ENCODE measurements at regions not wholly inside any gene's neighbourhood (a gene's known extent, or its start where the extent isn't known, plus 50 kb on each side); places are given as distances from the start of the nearest gene placed in this dataset.

GRCh38 chr2:8538931-8539621, 142.8 kb upstream of the ID2 start:
- TF ChIP-seq POLR2A (IDR thresholded peaks at IDR 0.05) (no peak), CTCF (IDR thresholded peaks at IDR 0.05) (no peak)
